ENCODE measurements at regions not wholly inside any gene's neighbourhood (a gene's known extent, or its start where the extent isn't known, plus 50 kb on each side); places are given as distances from the start of the nearest gene placed in this dataset.
"Not testable (repeated sequence)": the region's sequence is repeated elsewhere in the genome, so short reads cannot be mapped to it uniquely, and the experiment has no call there.

DNA sequence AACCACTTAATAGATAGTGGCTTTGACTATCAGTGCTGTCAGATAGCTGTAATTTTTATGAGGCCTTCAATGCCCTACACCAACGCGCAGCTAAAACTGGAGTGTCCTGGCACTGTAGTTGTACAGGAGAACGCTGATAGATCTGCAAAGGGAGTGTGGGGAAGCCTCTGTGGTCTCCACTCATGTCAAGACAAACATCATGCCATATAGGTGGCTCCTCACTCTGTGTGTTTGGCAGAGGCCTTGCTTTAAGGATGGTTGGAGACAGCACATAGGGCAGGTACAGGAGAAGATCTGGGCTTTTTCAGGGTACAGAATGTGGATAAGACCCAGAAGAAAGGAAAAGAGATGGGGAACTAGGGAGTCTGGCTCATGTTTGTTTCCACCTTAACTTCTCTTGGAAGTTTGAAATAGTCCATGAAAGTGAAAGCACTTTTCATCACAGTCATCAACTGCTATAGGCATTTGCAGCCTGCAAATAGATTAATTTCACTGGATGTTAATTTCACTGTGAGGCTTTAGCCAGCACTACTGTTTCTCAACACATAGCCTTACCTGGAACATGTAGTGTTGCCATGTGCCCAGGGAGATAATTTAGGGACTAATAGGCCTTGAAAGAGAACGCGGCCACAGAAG lies 425.8 kb upstream of the TBL1XR1 start:
- TF ChIP-seq, protein P1, sequence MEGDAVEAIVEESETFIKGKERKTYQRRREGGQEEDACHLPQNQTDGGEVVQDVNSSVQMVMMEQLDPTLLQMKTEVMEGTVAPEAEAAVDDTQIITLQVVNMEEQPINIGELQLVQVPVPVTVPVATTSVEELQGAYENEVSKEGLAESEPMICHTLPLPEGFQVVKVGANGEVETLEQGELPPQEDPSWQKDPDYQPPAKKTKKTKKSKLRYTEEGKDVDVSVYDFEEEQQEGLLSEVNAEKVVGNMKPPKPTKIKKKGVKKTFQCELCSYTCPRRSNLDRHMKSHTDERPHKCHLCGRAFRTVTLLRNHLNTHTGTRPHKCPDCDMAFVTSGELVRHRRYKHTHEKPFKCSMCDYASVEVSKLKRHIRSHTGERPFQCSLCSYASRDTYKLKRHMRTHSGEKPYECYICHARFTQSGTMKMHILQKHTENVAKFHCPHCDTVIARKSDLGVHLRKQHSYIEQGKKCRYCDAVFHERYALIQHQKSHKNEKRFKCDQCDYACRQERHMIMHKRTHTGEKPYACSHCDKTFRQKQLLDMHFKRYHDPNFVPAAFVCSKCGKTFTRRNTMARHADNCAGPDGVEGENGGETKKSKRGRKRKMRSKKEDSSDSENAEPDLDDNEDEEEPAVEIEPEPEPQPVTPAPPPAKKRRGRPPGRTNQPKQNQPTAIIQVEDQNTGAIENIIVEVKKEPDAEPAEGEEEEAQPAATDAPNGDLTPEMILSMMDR (IDR thresholded peaks at IDR 0.05 in 4 of 5, conservative IDR thresholded peaks at IDR 0.05 in 1 of 5) = no peak
- TF ChIP-seq POLR2A (IDR thresholded peaks at IDR 0.05) = no peak
- Histone ChIP-seq H3K4me3 (no peak overlapping the region), H3K27me3 (no peaks in the 10 kb centered on the region), H3K27ac (peak overlapping the region in 1 of 4 donors; percentile 14), H3K9me3 (no peaks in the 10 kb centered on the region), H3K36me3 (no peaks in the 10 kb centered on the region), H3K4me1 (peaks cover 5 to 24% of the 10 kb centered on the region in 2 donors)
- in situ Hi-C loops (cut with MboI; ENCODE audit: low sequenced_read_pairs in 4 of 4) (no loop called here), intact Hi-C loops (cut with DNase I; ENCODE audit: low total_unique reads) (no loop called here)
- ATAC-seq (no peak), DNase-seq (no peak)

DNA sequence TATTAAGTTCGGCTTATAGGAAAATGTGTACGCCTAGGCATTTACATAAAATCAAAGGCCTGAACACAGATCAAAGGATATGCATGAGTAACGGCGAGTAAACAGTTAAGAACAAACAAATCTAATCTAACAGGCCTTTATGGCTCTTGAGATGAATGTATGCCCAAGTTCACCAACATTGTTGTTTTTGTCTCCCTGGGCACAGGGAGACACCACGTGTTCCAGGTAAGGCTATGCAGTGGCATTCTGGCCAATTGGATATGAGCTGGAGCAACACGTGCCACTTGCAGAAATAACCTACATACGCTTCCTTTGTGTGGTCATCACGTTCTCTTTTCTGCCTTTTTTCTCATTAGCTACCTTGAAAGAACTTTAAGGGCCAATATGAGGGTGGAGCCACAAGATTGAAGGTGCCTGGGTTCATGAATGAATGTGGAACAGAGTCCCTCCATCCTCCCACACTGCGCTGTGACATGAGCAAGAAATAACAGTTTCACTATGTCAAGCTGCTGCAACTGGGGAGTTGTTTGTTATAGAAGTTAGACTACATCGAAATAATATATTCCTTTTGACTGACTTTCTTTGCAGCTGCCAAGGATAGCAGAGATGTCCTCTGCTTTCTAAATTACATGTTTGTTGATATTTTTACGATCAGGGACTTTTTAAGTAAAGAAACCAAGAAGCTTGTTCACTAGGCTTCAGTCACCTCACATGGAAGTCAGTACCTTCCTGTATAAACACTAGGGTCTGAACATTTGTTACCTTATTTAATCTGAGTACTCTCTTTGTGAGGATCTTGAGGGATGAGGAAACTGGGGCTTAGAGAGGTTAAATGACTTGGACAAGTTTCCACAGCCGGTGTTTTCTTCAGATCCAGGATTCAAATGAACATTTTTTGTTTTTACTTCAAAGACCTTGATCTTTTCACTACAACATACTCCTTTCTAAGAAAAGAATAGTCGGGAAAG lies 427.5 kb upstream of the TBL1XR1 start:
- H3K27ac ChIP-seq = no peak overlapping the region
- in situ Hi-C loops (cut with MboI; ENCODE audit: low sequenced_read_pairs in 4 of 4) = no loop called here
- H3K9me3 ChIP-seq = no peaks in the 10 kb centered on the region
- H3K36me3 ChIP-seq = no peaks in the 10 kb centered on the region
- intact Hi-C loops (cut with DNase I; ENCODE audit: low total_unique reads) = no loop called here
- TF ChIP-seq, protein P1 (IDR thresholded peaks at IDR 0.05 in 4 of 5, conservative IDR thresholded peaks at IDR 0.05 in 1 of 5) = no peak
- no peak for TF ChIP-seq POLR2A (IDR thresholded peaks at IDR 0.05)
- no peaks in the 10 kb centered on the region for H3K27me3 ChIP-seq
- ATAC-seq = no peak
- peaks cover 5 to 10% of the 10 kb centered on the region in 2 donors for H3K4me1 ChIP-seq
- no peak overlapping the region for H3K4me3 ChIP-seq
- DNase-seq = no peak

DNA sequence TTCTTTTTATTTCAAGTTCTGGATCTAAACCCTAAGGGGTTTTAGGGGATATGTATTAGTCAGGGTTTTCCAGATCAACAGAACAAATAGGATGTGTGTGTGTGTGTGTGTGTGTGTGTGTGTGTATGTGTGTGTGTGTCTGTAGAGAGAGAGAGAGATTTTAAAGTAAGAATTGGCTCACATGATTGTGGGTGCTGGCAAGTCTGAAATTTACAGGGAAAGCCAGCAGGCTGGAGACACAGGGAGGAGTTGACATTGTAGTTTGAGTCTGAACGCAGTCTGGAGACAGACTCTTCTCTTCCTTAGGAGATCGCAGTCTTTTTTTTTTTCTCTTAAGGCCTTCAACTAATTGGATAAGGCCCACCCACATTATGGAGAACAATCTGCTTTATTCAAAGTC lies 428.8 kb upstream of the TBL1XR1 start:
- H3K4me3 ChIP-seq = no peak overlapping the region
- intact Hi-C loops (cut with DNase I; ENCODE audit: low total_unique reads) = no loop called here

DNA sequence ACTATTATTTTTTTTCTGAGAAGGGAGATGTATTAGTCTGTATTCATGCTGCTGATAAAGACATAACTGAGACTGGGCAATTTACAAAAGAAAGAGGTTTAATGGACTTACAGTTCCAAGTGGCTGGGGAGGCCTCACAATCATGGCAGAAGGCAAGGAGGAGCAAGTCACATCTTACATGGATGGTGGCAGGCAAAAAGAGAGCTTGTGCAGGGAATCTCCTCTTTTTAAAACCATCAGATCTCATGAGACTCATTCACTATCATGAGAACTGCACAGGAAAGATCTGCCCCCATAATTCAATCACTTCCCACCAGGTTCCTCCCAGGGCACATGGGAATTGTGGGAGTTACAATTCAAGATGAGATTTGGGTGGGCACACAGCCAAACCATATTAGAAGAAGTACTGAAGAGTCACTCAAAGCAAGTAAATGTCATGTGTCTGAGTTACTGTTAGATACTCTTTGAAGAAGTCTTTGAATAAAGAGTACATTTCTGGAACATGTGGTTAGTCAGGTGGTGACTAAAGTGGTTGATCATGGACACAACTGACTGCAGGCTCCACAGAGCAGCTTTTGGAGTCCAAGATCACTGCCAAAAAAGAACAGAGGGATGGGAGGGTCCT lies 430.9 kb upstream of the TBL1XR1 start:
- H3K9me3 ChIP-seq; H3K27ac ChIP-seq; ATAC-seq; H3K4me1 ChIP-seq; in situ Hi-C loops (cut with MboI; ENCODE audit: low sequenced_read_pairs in 4 of 4); H3K27me3 ChIP-seq; H3K36me3 ChIP-seq; intact Hi-C loops (cut with DNase I; ENCODE audit: low total_unique reads); H3K4me3 ChIP-seq; DNase-seq: not testable (repeated sequence)

More for the DNA sequence above, 428.8 kb upstream of the TBL1XR1 start:
- Histone ChIP-seq H3K27me3 (no peaks in the 10 kb centered on the region), H3K9me3 (no peaks in the 10 kb centered on the region), H3K4me1 (peaks cover 5 to 8% of the 10 kb centered on the region in 2 donors), H3K27ac (no peak overlapping the region), H3K36me3 (no peaks in the 10 kb centered on the region)
- DNase-seq (no peak), ATAC-seq (no peak)
- in situ Hi-C loops (cut with MboI; ENCODE audit: low sequenced_read_pairs in 4 of 4) = no loop called here
- TF ChIP-seq, protein P1 (IDR thresholded peaks at IDR 0.05 in 4 of 5, conservative IDR thresholded peaks at IDR 0.05 in 1 of 5) = no peak
- no peak for TF ChIP-seq POLR2A (IDR thresholded peaks at IDR 0.05)

DNA sequence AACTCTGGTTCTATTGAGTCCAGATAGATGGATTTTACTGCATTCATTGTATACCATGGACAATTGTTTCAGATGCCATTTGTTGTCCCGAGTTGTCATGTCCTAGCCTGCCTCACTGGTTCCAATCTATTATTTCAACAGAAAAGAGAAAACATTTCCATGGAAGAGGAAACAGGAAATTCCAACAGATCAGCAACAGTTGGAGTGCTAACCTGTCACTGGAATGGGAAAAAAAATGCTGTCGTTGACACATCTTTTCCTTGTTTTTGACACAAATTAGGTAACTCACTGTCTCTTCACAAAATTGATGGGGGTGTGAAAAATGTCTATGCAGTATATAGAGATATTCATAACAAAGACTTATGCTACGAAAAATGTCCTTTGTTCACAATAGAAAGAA lies 432.0 kb upstream of the TBL1XR1 start:
- H3K4me1 ChIP-seq = no peaks in the 10 kb centered on the region
- TF ChIP-seq, protein P1 (IDR thresholded peaks at IDR 0.05 in 4 of 5, conservative IDR thresholded peaks at IDR 0.05 in 1 of 5) = no peak
- no peak for TF ChIP-seq POLR2A (IDR thresholded peaks at IDR 0.05)
- DNase-seq = no peak
- no peaks in the 10 kb centered on the region for H3K36me3 ChIP-seq
- no peaks in the 10 kb centered on the region for H3K27me3 ChIP-seq
- ATAC-seq = no peak
- H3K27ac ChIP-seq = no peak overlapping the region
- intact Hi-C loops (cut with DNase I; ENCODE audit: low total_unique reads) (no loop called here), in situ Hi-C loops (cut with MboI; ENCODE audit: low sequenced_read_pairs in 4 of 4) (no loop called here)
- no peaks in the 10 kb centered on the region for H3K9me3 ChIP-seq
- no peak overlapping the region for H3K4me3 ChIP-seq
